ENCODE measurements at regions not wholly inside any gene's neighbourhood (a gene's known extent, or its start where the extent isn't known, plus 50 kb on each side); places are given as distances from the start of the nearest gene placed in this dataset.

DNA sequence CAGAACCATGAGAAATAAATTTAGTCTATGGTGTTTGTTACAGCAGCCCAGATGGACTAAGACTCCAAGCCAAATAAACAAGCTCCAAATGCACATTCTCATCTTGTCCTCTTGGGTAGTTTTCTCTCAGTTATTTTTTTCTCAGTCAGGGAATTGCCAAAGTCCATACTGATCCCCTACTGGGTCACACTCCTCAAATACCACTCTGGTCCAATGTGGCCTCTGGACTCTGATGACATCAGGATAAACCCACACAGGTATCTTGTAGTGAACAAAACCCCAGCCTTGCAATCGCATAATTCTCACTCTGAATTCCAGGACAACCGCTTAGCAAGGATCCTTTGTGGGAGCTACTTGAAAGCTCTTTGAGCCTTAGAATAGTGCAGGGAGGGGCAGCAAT is 248.4 kb upstream of the JUN start:
- no peak for DNase-seq

DNA sequence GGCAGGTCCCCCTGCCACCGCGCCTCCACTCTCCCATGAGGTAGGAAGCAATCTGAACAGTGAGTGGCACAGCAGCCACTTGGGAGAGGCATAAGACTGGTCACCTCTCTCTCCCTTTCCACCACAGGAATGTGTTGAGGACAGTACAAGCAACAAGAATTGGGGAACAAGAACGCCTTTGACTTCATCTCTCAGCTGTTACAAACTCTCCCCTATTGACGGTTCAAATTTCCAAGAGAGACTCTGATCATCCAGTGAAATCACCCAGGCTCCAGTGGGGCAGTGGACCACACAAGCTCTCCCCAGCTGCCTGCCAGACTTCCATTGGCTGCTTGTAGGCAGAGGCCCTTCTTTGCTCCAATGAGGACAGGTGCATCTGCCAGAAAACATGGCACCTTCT is 249.9 kb upstream of the JUN start:
- DNase-seq: no peak

DNA sequence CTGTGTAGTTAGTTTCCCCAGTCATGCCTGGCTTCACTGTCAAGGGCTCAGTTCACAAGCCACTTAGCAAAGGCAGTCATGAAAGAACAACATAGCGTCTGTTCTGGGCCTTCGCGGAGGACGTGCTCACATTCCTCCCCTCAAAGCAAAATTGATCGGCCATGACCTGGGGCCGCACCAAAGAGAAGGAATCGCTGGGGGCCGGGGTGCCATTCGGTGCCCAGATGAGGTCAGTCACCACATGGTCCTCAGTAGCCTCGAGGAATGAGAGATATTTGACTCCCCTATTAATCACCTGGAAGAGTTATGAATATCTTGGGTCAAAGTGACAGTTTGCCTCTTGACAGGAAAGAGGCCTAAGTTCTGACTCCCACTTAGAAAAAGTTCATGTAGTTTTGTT is 251.1 kb upstream of the JUN start:
- DNase-seq: no peak

GRCh38 chr1:59039551-59039950 is 255.7 kb upstream of the JUN start:
- no peak for DNase-seq

DNA sequence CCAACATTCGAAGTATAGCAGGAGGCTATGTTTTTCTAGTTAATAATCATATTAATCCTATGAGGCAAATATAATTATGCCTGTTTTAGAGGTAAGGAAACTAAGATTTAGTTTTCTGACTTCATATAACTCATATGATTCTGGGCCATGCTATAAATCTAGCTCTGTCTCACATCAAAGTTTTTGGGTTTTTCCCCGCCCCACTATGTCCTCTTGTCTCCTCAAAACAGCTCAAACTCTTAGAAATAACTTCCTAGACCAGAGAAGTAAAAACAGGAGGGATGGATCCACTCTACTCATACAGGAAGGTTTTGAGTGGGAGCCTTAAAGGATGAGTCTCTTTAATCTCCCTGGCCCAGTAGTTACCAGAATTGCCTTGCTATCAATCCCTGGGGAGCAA is 256.4 kb upstream of the FGGY start:
- DNase-seq: no peak

DNA sequence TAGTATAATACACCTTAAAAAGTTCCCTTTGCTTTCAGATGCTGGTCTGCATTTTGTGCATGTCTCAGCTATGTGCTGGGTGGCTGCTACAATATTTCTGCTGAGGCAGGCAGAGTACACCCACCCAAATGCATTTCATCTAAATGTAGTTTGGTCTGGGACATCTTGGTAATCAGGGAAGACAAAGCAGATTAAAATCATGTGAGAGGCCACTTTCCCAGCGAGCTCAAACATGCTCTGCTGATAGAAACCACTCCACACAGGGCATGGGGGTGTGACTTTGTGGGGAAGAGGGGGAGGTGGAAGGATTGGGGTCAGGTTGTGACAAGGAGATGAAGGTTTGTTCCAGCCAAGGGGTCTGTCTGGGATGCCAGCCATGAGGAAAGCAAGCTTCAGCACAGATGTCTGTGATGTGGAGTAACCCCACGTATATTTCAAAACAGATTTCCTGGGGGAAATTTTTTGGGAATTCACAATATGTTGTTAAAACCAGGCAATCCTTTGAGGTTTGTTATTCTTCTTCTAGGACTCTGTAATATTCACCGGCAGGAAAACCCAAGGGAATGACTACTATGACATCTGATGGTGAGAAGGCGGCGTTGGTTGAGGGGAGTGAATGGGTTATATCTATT is 255.1 kb upstream of the FGGY start:
- no peak for DNase-seq

GRCh38 chr1:59043796-59044195 is 253.1 kb upstream of the FGGY start:
- DNase-seq: no peak

- no peak for DNase-seq
These were observed 252.3 kb upstream of the FGGY start for GRCh38 chr1:59044535-59045121.

GRCh38 chr1:59045137-59045536 is 251.8 kb upstream of the FGGY start:
- no peak for DNase-seq

GRCh38 chr1:59045636-59046035 is 251.3 kb upstream of the FGGY start:
- DNase-seq: no peak

DNA sequence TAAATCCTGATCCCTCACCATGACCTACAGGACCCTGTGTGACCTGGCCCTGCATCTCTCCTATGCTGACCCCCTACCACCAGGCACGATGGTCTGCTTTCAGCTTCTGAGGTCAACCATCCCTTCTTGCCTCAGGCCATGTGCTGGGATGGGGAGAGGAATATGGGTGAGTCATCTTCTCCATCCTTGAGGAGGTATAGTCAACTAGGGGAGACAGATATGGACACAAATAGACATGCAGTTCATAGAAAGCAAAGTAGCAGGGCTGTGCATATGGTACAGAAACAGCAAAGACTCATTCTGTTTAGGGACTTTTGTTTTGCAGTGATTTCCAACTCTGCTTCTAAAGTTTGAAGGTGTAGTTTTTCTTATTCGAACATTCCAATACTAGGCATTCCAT is 250.8 kb upstream of the FGGY start:
- no peak for DNase-seq

- no peak for DNase-seq
These were observed 250.2 kb upstream of the FGGY start for GRCh38 chr1:59046730-59047157.

- no peak for DNase-seq
These were observed 245.9 kb upstream of the FGGY start for GRCh38 chr1:59051007-59051406.

DNA sequence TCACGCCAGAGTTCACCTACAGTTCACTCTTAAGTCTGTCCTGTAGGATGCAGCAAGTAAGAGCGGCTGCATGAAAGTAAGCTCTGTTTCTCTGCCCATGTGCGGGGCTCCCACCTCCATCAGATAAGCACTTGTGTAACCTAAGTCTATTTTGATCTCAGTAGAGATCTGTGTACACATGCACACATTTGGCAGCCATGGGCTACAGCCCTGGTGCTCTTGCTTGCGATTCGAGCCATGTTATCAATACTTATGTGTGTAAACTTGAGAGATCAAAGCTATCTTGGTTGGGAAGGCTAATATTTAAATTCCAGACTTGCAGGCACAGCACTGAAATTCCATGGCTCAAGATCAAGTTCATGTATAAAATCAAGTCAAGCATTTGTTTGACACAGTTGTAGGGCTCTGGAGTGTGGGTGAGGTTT is 244.7 kb upstream of the FGGY start:
- DNase-seq: no peak

GRCh38 chr1:59054172-59054571 is 242.7 kb upstream of the FGGY start:
- DNase-seq: no peak

- DNase-seq: no peak
These were observed 240.8 kb upstream of the FGGY start for GRCh38 chr1:59055908-59056719.

DNA sequence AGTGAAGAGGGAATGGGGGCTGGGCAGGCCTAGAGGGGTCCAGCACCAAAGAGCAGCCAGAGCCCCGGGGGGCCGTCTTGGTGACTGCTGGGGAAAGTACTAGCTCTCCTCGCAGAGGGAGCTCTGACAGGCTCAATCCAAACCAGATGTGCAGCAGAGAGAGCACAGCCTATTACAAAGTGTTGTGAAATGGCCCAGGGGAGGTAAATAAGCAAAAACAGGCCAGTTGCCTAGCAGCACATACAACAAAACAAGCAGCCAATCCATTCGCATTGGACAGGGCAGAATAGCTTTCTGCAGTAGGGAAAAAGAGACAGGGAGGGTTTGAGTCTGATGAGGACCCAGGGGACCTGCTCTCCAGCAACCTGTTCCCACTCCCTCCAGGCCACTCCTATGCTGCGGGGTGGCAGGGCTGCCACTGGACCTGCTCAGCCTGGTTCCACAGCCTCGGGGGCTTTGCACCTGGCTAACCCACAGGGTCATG is 239.6 kb upstream of the FGGY start:
- peak; percentile 92 for DNase-seq

DNA sequence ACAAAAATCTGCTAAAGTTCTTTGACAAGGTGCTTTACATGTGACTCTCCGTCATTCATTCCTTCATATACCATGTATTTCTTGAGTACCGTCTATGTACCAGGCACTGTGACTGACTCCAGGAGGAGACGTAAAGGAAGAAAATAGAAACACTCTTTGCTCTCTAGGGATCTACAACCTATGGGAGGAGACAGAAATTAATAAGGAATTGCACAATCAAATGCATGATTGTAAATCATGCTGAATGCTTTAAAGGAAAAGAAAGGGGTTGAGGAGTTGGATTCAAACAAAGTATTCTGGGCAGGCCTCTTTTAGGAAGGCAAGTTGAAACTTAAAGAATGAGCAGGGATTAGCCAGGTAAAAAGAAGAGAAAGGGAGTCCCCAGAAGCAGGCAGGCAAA is 239.1 kb upstream of the FGGY start:
- DNase-seq: no peak

GRCh38 chr1:59058665-59059439 is 238.0 kb upstream of the FGGY start:
- DNase-seq: no peak

- peak; percentile 90 for DNase-seq
These were observed 235.0 kb upstream of the FGGY start for GRCh38 chr1:59061876-59062275.

DNA sequence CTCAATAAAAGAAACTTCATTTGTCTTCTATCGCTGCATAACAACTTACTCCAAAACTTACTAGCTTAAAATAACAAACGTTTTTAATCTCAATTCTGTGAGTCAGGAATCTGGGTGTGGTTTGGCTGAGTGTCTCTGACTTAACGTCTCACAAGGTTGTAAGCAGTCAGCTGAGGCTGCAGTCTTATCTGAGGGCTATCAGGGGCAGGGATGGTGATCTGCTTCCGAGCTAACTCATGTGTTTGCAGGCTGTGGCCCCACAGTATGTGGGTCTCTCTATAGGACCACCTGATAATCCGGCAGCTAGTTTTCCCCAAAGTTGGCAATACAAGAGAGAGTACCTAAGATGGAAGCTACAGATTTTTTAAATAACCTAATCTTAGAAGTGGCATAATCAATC is 234.2 kb upstream of the FGGY start:
- no peak for DNase-seq

- no peak for DNase-seq
These were observed 233.4 kb upstream of the FGGY start for GRCh38 chr1:59063501-59063900.

- DNase-seq: no peak
These were observed 232.3 kb upstream of the FGGY start for GRCh38 chr1:59064592-59064991.
